IMR-90 (cell line): ENCODE measurements at regions not wholly inside any gene's neighbourhood (a gene's known extent, or its start where the extent isn't known, plus 50 kb on each side); places are given as distances from the start of the nearest gene placed in this dataset.

Source experiments
- ATAC-seq: fragments of 200-7000 bp; cut with Tn5 transposase; 2 replicates; pipeline ENCODE4 v1.9.1; 2020; ENCODE audit warnings: low read depth, mild to moderate bottlenecking, moderate library complexity
- BruUV-seq: library from RNA; stranded (reverse); fragments of 400-500 nt; replicated peaks from 2 replicates; lab custom pipeline; 2021; lab: Mats Ljungman, UMichigan
- CTCF ChIA-PET: fragments of 300-600 bp; formaldehyde crosslinking; extraction: SDS; loops from one replicate; lab custom pipeline; 2021; ENCODE audit warnings: antibody characterized with exemption; lab: Yijun Ruan, JAX
- POLR2A ChIA-PET: fragments of 300-600 bp; sonication (Branson Sonifier 250); formaldehyde crosslinking; loops from one replicate; lab custom pipeline; 2022; ENCODE audit warnings: antibody characterized with exemption; ENCODE audit not compliant: unreplicated experiment; lab: Charles Lee
- DNase-seq: peaks from one replicate; pipeline ENCODE4 v3.0.0; 2013
- H2AFZ ChIP-seq: replicated peaks from 2 replicates; pipeline ENCODE3; 2013; ENCODE audit warnings: low read length, mild to moderate bottlenecking; ENCODE audit not compliant: poor library complexity
- H2AK5ac ChIP-seq: 2 replicates; pipeline ENCODE4 v1.6.1; 2013; ENCODE audit warnings: low read depth, low read length, inconsistent platforms
- H2AK9ac ChIP-seq: replicated peaks from 2 replicates; pipeline ENCODE3; 2013; ENCODE audit warnings: mild to moderate bottlenecking, low read depth, low read length, moderate library complexity; ENCODE audit not compliant: poor library complexity
- H2BK120ac ChIP-seq: 2 replicates; pipeline ENCODE4 v1.6.1; 2013; ENCODE audit warnings: low read depth, low read length, inconsistent platforms
- H2BK15ac ChIP-seq: 3 replicates; pipeline ENCODE4 v1.6.1; 2013; ENCODE audit warnings: low read depth, low read length, inconsistent platforms
- H2BK20ac ChIP-seq: 2 replicates; pipeline ENCODE4 v1.6.1; 2013; ENCODE audit warnings: low read depth, mild to moderate bottlenecking, inconsistent platforms, low read length, moderate library complexity
- H2BK5ac ChIP-seq: 2 replicates; pipeline ENCODE4 v1.6.1; 2013; ENCODE audit warnings: mild to moderate bottlenecking, low read depth, low read length, inconsistent platforms; ENCODE audit not compliant: poor library complexity, severe bottlenecking
- H3K14ac ChIP-seq: replicated peaks from 2 replicates; pipeline ENCODE4 v1.6.1; 2013; ENCODE audit warnings: low read depth, low read length, inconsistent platforms
- H3K18ac ChIP-seq: 2 replicates; pipeline ENCODE4 v1.6.1; 2013; ENCODE audit warnings: low read depth, low read length, control low read depth
- H3K23ac ChIP-seq: 2 replicates; pipeline ENCODE4 v1.6.1; 2013; ENCODE audit warnings: low read depth, low read length, inconsistent platforms
- H3K27ac ChIP-seq: 2 replicates; pipeline ENCODE4 v1.5.1; 2013; ENCODE audit warnings: mild to moderate bottlenecking, control low read depth, low read length; ENCODE audit not compliant: insufficient read depth
- H3K27me3 ChIP-seq: 2 replicates; pipeline ENCODE4 v1.6.1; 2013; ENCODE audit warnings: low read length; ENCODE audit not compliant: control insufficient read depth, insufficient read depth
- H3K36me3 ChIP-seq: 2 replicates; pipeline ENCODE4 v1.6.1; 2013; ENCODE audit warnings: low read length, mixed read lengths; ENCODE audit not compliant: control insufficient read depth, insufficient read depth
- H3K4ac ChIP-seq: 2 replicates; pipeline ENCODE4 v1.6.1; 2013; ENCODE audit warnings: low read depth, low read length, inconsistent platforms
- H3K4me1 ChIP-seq: 2 replicates; pipeline ENCODE4 v1.6.1; 2013; ENCODE audit warnings: low read length, mixed read lengths; ENCODE audit not compliant: control insufficient read depth, insufficient read depth
- H3K4me2 ChIP-seq: 2 replicates; pipeline ENCODE4 v1.6.1; 2013; ENCODE audit warnings: low read depth, mild to moderate bottlenecking, control low read depth, low read length, moderate library complexity
- H3K4me3 ChIP-seq: 2 replicates; pipeline ENCODE4 v1.5.1; 2013; ENCODE audit warnings: low read depth, mild to moderate bottlenecking, control low read depth, low read length, moderate library complexity; ENCODE audit not compliant: insufficient read depth
- H3K56ac ChIP-seq: 2 replicates; pipeline ENCODE4 v1.6.1; 2013; ENCODE audit warnings: low read length, inconsistent platforms; ENCODE audit not compliant: insufficient read depth; ENCODE audit errors: extremely low read depth
- H3K79me1 ChIP-seq, 2 experiments: 2 replicates each; pipeline ENCODE4 v1.6.1; 2013; ENCODE audit warnings: low read length in 2 of 2, inconsistent platforms in 1 of 2, low read depth in 1 of 2
- H3K9ac ChIP-seq: 2 replicates; pipeline ENCODE4 v1.6.1; 2013; ENCODE audit warnings: low read depth, low read length, control low read depth
- H3K9me1 ChIP-seq: 2 replicates; pipeline ENCODE4 v1.6.1; 2013; ENCODE audit warnings: low read length, inconsistent platforms; ENCODE audit not compliant: insufficient read depth
- H3K9me3 ChIP-seq: 2 replicates; pipeline ENCODE4 v1.6.1; 2013; ENCODE audit warnings: low read length; ENCODE audit not compliant: control insufficient read depth, insufficient read depth
- H4K20me1 ChIP-seq: 2 replicates; pipeline ENCODE4 v1.6.1; 2013; ENCODE audit warnings: low read length, inconsistent platforms; ENCODE audit not compliant: insufficient read depth
- H4K5ac ChIP-seq: 2 replicates; pipeline ENCODE4 v1.6.1; 2013; ENCODE audit warnings: mild to moderate bottlenecking, low read depth, low read length, control low read depth
- H4K8ac ChIP-seq, 2 experiments: 2 replicates each; pipeline ENCODE4 v1.6.1; 2013; ENCODE audit warnings: low read depth in 2 of 2, low read length in 2 of 2, control low read depth in 1 of 2, inconsistent platforms in 1 of 2
- H4K91ac ChIP-seq: 2 replicates; pipeline ENCODE4 v1.6.1; 2013; ENCODE audit warnings: low read depth, low read length, inconsistent platforms; ENCODE audit not compliant: insufficient read depth
- BHLHE40 ChIP-seq: fragments of 150-350 bp; IDR thresholded peaks from 2 replicates; pipeline ENCODE4 v1.6.1; 2016; ENCODE audit warnings: mild to moderate bottlenecking, low read depth, low read length
- CEBPB ChIP-seq: IDR thresholded peaks from 2 replicates; pipeline ENCODE4 v1.6.1; 2012; ENCODE audit warnings: low read depth, low read length, improper control_type of control experiment
- CHD1 ChIP-seq: IDR thresholded peaks from 2 replicates; pipeline ENCODE4 v1.6.1; 2012; ENCODE audit warnings: low read depth, low read length, improper control_type of control experiment
- FOS ChIP-seq: fragments of 150-350 bp; IDR thresholded peaks from 2 replicates; pipeline ENCODE4 v1.6.1; 2016; ENCODE audit warnings: low read depth, low read length
- MAFK ChIP-seq: IDR thresholded peaks from 2 replicates; pipeline ENCODE4 v1.6.1; 2012; ENCODE audit warnings: low read depth, low read length, improper control_type of control experiment
- MAZ ChIP-seq: IDR thresholded peaks from 2 replicates; pipeline ENCODE4 v1.6.1; 2012; ENCODE audit warnings: low read depth, mild to moderate bottlenecking, low read length, improper control_type of control experiment, moderate library complexity, borderline replicate concordance
- MXI1 ChIP-seq: IDR thresholded peaks from 2 replicates; pipeline ENCODE4 v1.6.1; 2012; ENCODE audit warnings: low read depth, mild to moderate bottlenecking, low read length, moderate library complexity, borderline replicate concordance
- NFE2L2 ChIP-seq: fragments of 150-350 bp; IDR thresholded peaks from 2 replicates; pipeline ENCODE4 v1.6.1; 2016; ENCODE audit warnings: low read depth, mild to moderate bottlenecking, low read length
- POLR2A ChIP-seq: IDR thresholded peaks from 2 replicates; pipeline ENCODE4 v1.6.1; 2012; ENCODE audit warnings: mild to moderate bottlenecking, low read depth, low read length
- RAD21 ChIP-seq: IDR thresholded peaks from 2 replicates; pipeline ENCODE4 v1.6.1; 2012; ENCODE audit warnings: low read length, improper control_type of control experiment
- RCOR1 ChIP-seq: IDR thresholded peaks from 2 replicates; pipeline ENCODE4 v1.6.1; 2012; ENCODE audit warnings: mild to moderate bottlenecking, low read length, improper control_type of control experiment; ENCODE audit not compliant: insufficient replicate concordance
- RFX5 ChIP-seq: IDR thresholded peaks from 2 replicates; pipeline ENCODE4 v1.8.0; 2012; ENCODE audit warnings: low read depth, mild to moderate bottlenecking, low read length, moderate library complexity
- SMC3 ChIP-seq: fragments of 150-350 bp; IDR thresholded peaks from 2 replicates; pipeline ENCODE4 v1.6.1; 2016; ENCODE audit warnings: low read depth, mild to moderate bottlenecking, antibody characterized with exemption, low read length, moderate library complexity
- WGBS, 2 experiments: methylation state at CpG; one replicate each; pipeline versions ENCODE4 v1.1.5 to v1.1.7; 2013; ENCODE audit warnings: missing lambda C conversion rate in 2 of 2; ENCODE audit not compliant: insufficient read length in 1 of 2; ENCODE audit errors: extremely low coverage in 2 of 2; 5-methylcytosine and 5-hydroxymethylcytosine counted together
- dilution Hi-C: fragments of 300-500 bp; cut with HindIII; formaldehyde crosslinking; loops from one replicate; pipeline ENCODE4 v1.14.3; 2018; ENCODE audit warnings: low sequenced_read_pairs; ENCODE audit not compliant: unreplicated experiment
- in situ Hi-C: fragments of 300-500 bp; cut with MboI; formaldehyde crosslinking; loops from 3 replicates; pipeline ENCODE4 v1.14.3; 2019; ENCODE audit warnings: low sequenced_read_pairs, inconsistent platforms, mixed read lengths
- intact Hi-C: fragments of 100-400 bp; cut with micrococcal nuclease; formaldehyde crosslinking; loops from 2 replicates; pipeline ENCODE4 v1.10.0; 2022
- TF ChIP-seq, protein P1 (sequence below): fragments of 150-350 bp; IDR thresholded peaks from 2 replicates; pipeline ENCODE4 v1.6.1; 2016; ENCODE audit warnings: low read depth, mild to moderate bottlenecking, low read length, moderate library complexity, borderline replicate concordance
- TF ChIP-seq, protein P2 (sequence below): conservative IDR thresholded peaks from 2 replicates; pipeline ENCODE4 v1.5.1; 2012; ENCODE audit warnings: mild to moderate bottlenecking, low read depth, low read length, improper control_type of control experiment
- TF ChIP-seq, protein P3 (sequence below): fragments of 150-350 bp; IDR thresholded peaks from 2 replicates; pipeline ENCODE4 v1.6.1; 2017; ENCODE audit warnings: mild to moderate bottlenecking, antibody characterized with exemption, low read length, low read depth

DNA sequence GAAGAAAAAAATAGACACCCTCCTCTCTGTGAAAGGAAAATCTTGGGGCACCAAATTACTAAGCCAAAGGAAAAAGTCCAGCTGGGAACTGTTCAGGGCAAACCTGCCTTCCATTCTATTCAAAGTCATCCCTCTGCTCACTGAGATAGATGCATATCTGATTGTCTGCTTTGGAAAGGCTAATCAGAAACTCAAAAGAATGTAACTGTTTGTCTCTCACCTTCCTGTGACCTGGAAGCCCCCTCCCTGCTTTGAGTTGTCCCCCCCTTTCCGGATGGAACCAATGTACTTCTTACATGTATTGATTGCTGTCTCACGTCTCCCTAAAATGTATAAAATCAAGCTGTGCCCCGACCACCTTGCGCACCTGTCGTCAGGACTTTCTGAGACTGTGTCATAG is 216.0 kb upstream of the SOX1 start:
- H3K27me3 ChIP-seq, result no peaks in the 10 kb centered on the region
- ChIA-PET CTCF (no interaction called here), POLR2A (no interaction called here)
- no peak overlapping the region for H3K4ac ChIP-seq
- no peak overlapping the region for H2AK5ac ChIP-seq
- H3K9me1 ChIP-seq, result no peaks in the 10 kb centered on the region
- H4K8ac ChIP-seq, result no peak overlapping the region
- ATAC-seq (no peak), DNase-seq (no peak)
- no TSS peak for BruUV-seq
- no peaks in the 10 kb centered on the region for H3K79me1 ChIP-seq
- no peak overlapping the region for H4K5ac ChIP-seq
- H4K20me1 ChIP-seq, result no peaks in the 10 kb centered on the region
- H2BK15ac ChIP-seq, result no peak overlapping the region
- no peak overlapping the region for H2BK120ac ChIP-seq
- H3K27ac ChIP-seq, result no peak overlapping the region
- H3K4me3 ChIP-seq, result no peak overlapping the region
- H3K9me3 ChIP-seq, result peaks cover 36% of the 10 kb centered on the region
- H3K14ac ChIP-seq, result no peak overlapping the region
- no peak overlapping the region for H3K23ac ChIP-seq
- no peak overlapping the region for H3K18ac ChIP-seq
- TF ChIP-seq SMC3, result no peak
- TF ChIP-seq NFE2L2, result no peak
- TF ChIP-seq, protein P1, sequence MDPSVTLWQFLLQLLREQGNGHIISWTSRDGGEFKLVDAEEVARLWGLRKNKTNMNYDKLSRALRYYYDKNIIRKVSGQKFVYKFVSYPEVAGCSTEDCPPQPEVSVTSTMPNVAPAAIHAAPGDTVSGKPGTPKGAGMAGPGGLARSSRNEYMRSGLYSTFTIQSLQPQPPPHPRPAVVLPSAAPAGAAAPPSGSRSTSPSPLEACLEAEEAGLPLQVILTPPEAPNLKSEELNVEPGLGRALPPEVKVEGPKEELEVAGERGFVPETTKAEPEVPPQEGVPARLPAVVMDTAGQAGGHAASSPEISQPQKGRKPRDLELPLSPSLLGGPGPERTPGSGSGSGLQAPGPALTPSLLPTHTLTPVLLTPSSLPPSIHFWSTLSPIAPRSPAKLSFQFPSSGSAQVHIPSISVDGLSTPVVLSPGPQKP, result no peak
- TF ChIP-seq CHD1, result no peak
- no peak for TF ChIP-seq MAFK
- no peak for TF ChIP-seq BHLHE40
- TF ChIP-seq FOS, result no peak
- TF ChIP-seq, protein P2, sequence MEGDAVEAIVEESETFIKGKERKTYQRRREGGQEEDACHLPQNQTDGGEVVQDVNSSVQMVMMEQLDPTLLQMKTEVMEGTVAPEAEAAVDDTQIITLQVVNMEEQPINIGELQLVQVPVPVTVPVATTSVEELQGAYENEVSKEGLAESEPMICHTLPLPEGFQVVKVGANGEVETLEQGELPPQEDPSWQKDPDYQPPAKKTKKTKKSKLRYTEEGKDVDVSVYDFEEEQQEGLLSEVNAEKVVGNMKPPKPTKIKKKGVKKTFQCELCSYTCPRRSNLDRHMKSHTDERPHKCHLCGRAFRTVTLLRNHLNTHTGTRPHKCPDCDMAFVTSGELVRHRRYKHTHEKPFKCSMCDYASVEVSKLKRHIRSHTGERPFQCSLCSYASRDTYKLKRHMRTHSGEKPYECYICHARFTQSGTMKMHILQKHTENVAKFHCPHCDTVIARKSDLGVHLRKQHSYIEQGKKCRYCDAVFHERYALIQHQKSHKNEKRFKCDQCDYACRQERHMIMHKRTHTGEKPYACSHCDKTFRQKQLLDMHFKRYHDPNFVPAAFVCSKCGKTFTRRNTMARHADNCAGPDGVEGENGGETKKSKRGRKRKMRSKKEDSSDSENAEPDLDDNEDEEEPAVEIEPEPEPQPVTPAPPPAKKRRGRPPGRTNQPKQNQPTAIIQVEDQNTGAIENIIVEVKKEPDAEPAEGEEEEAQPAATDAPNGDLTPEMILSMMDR, result no peak
- TF ChIP-seq RCOR1, result no peak
- no peak for TF ChIP-seq CEBPB
- no peak for TF ChIP-seq RAD21
- no peak for TF ChIP-seq RFX5
- TF ChIP-seq POLR2A, result no peak
- TF ChIP-seq MAZ, result no peak
- TF ChIP-seq, protein P3, sequence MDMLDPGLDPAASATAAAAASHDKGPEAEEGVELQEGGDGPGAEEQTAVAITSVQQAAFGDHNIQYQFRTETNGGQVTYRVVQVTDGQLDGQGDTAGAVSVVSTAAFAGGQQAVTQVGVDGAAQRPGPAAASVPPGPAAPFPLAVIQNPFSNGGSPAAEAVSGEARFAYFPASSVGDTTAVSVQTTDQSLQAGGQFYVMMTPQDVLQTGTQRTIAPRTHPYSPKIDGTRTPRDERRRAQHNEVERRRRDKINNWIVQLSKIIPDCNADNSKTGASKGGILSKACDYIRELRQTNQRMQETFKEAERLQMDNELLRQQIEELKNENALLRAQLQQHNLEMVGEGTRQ, result no peak
- TF ChIP-seq MXI1, result no peak
- intact Hi-C loops, result no loop called here
- no CpG with 5 or more reads among the region's 5 CpGs for WGBS, 2 experiments
- no peak overlapping the region for H2BK20ac ChIP-seq
- H3K4me2 ChIP-seq, result no peak overlapping the region
- no peak overlapping the region for H2AK9ac ChIP-seq
- in situ Hi-C loops, result no loop called here
- no peak overlapping the region for H2AFZ ChIP-seq
- no peaks in the 10 kb centered on the region for H3K36me3 ChIP-seq
- H2BK5ac ChIP-seq, result no peak overlapping the region
- H3K4me1 ChIP-seq, result no peaks in the 10 kb centered on the region
- no peak overlapping the region for H4K91ac ChIP-seq
- dilution Hi-C loops, result no loop called here
- H3K9ac ChIP-seq, result no peak overlapping the region
- H3K56ac ChIP-seq, result no peak overlapping the region
